COLO668 (cell line): ENCODE measurements at regions not wholly inside any gene's neighbourhood (a gene's known extent, or its start where the extent isn't known, plus 50 kb on each side); places are given as distances from the start of the nearest gene placed in this dataset.

Experiments
- DNase-seq: peaks from one replicate; lab custom pipeline; 2025; ENCODE audit not compliant: unreplicated experiment; lab: John Stamatoyannopoulos, UW

GRCh38 chr5:98415663-98416062 is 357.8 kb upstream of the RGMB start:
- no peak for DNase-seq

GRCh38 chr5:98416541-98416940 is 356.9 kb upstream of the RGMB start:
- no peak for DNase-seq

- DNase-seq: no peak
Observed at GRCh38 chr5:98419825-98420224, 353.6 kb upstream of the RGMB start.

- DNase-seq: no peak
Observed at GRCh38 chr5:98424681-98425450, 348.6 kb upstream of the RGMB start.

GRCh38 chr5:98425640-98426039 is 347.8 kb upstream of the RGMB start:
- no peak for DNase-seq

- no peak for DNase-seq
Observed at GRCh38 chr5:98428806-98429205, 344.7 kb upstream of the RGMB start.

- no peak for DNase-seq
Observed at GRCh38 chr5:98432378-98432777, 341.1 kb upstream of the RGMB start.

GRCh38 chr5:98433022-98433421 is 340.4 kb upstream of the RGMB start:
- DNase-seq: no peak

GRCh38 chr5:98433673-98434072 is 339.8 kb upstream of the RGMB start:
- DNase-seq: no peak

GRCh38 chr5:98436667-98437066 is 336.8 kb upstream of the RGMB start:
- no peak for DNase-seq

- DNase-seq: no peak
Observed at GRCh38 chr5:98442448-98442847, 331.0 kb upstream of the RGMB start.

- no peak for DNase-seq
Observed at GRCh38 chr5:98443881-98444280, 329.6 kb upstream of the RGMB start.

GRCh38 chr5:98453296-98453695 is 320.2 kb upstream of the RGMB start:
- DNase-seq: no peak

GRCh38 chr5:98454407-98454806 is 319.1 kb upstream of the RGMB start:
- DNase-seq: no peak

- no peak for DNase-seq
Observed at GRCh38 chr5:98454904-98455303, 318.6 kb upstream of the RGMB start.

GRCh38 chr5:98455665-98456064 is 317.8 kb upstream of the RGMB start:
- no peak for DNase-seq

GRCh38 chr5:98458004-98458403 is 315.5 kb upstream of the RGMB start:
- DNase-seq: no peak

GRCh38 chr5:98458726-98459125 is 314.7 kb upstream of the RGMB start:
- DNase-seq: no peak

GRCh38 chr5:98460536-98460935 is 312.9 kb upstream of the RGMB start:
- DNase-seq: no peak

GRCh38 chr5:98461485-98461884 is 312.0 kb upstream of the RGMB start:
- DNase-seq: no peak

- DNase-seq: no peak
Observed at GRCh38 chr5:98463222-98463621, 310.2 kb upstream of the RGMB start.

- DNase-seq: no peak
Observed at GRCh38 chr5:98463676-98464075, 309.8 kb upstream of the RGMB start.

GRCh38 chr5:98464737-98465330 is 308.6 kb upstream of the RGMB start:
- no peak for DNase-seq
